Uterus (tissue), 2 donors: ENCODE measurements at regions not wholly inside any gene's neighbourhood (a gene's known extent, or its start where the extent isn't known, plus 50 kb on each side); places are given as distances from the start of the nearest gene placed in this dataset.

Source experiments
- CTCF ChIP-seq, 4 experiments: fragments of 200-600 bp in 2 of 4; fragments of 450-650 bp in 2 of 4; sonication (generic) in 2 of 4; IDR thresholded peaks; one replicate each; pipeline ENCODE4 v1.5.1; 2016 to 2019; ENCODE audit warnings: antibody characterized with exemption in 4 of 4, mild to moderate bottlenecking in 2 of 4, moderate library complexity in 1 of 4
- POLR2A ChIP-seq, 2 donors: fragments of 450-650 bp; IDR thresholded peaks; one replicate each; pipeline ENCODE4 v1.6.1; 2016; ENCODE audit warnings: antibody characterized with exemption in 2 of 2, mild to moderate bottlenecking in 1 of 2, moderate library complexity in 1 of 2

- TF ChIP-seq CTCF (IDR thresholded peaks at IDR 0.05) (no peak), POLR2A (IDR thresholded peaks at IDR 0.05) (no peak)
Measured at GRCh38 chr2:198692907-198693510, 764.7 kb downstream of the SATB2 start.
